Liver (tissue), 3 donors: ENCODE measurements at regions not wholly inside any gene's neighbourhood (a gene's known extent, or its start where the extent isn't known, plus 50 kb on each side); places are given as distances from the start of the nearest gene placed in this dataset.

ENCODE experiments used
- ATF3 ChIP-seq: IDR thresholded peaks from 2 replicates; pipeline ENCODE4 v1.6.1; 2016; ENCODE audit warnings: antibody characterized with exemption
- CTCF ChIP-seq: fragments of 150-350 bp; IDR thresholded peaks from 2 replicates; pipeline ENCODE4 v1.5.1; 2017; ENCODE audit warnings: improper control_type of control experiment, low read depth, low read length; ENCODE audit not compliant: missing input control
- GABPA ChIP-seq, 2 donors: IDR thresholded peaks in 1 of 2; conservative IDR thresholded peaks in 1 of 2; 2 replicates each; pipeline ENCODE4 v1.6.1; 2016; ENCODE audit warnings: antibody characterized with exemption in 2 of 2, mild to moderate bottlenecking in 1 of 2, moderate library complexity in 1 of 2
- JUND ChIP-seq, 2 donors: IDR thresholded peaks; 2 replicates each; pipeline ENCODE4 v1.6.1; 2016; ENCODE audit warnings: antibody characterized with exemption in 2 of 2
- RAD21 ChIP-seq, 2 donors: IDR thresholded peaks; 2 replicates each; pipeline ENCODE4 v1.6.1; 2016; ENCODE audit warnings: antibody characterized with exemption in 2 of 2, mild to moderate bottlenecking in 2 of 2
- SP1 ChIP-seq: IDR thresholded peaks from 2 replicates; pipeline ENCODE4 v1.6.1; 2018; ENCODE audit warnings: antibody characterized with exemption, mild to moderate bottlenecking
- TAF1 ChIP-seq: conservative IDR thresholded peaks from 2 replicates; pipeline ENCODE4 v1.6.1; 2016; ENCODE audit warnings: antibody characterized with exemption, mild to moderate bottlenecking
- donor health status: healthy.
- donor health status: healthy.

- TF ChIP-seq CTCF = no peak
- TF ChIP-seq RAD21 (IDR thresholded peaks at IDR 0.05) = no peak
- no peak for TF ChIP-seq JUND (IDR thresholded peaks at IDR 0.05)
- TF ChIP-seq TAF1 = no peak
- no peak for TF ChIP-seq SP1
- TF ChIP-seq GABPA (IDR thresholded peaks at IDR 0.05 in 1 of 2, conservative IDR thresholded peaks at IDR 0.05 in 1 of 2) = no peak
- no peak for TF ChIP-seq ATF3
These were observed 304.7 kb upstream of the DIAPH2 start for GRCh38 chrX:96379951-96380350.
